Activated CD4-positive, alpha-beta T cell treated with anti-CD3 and anti-CD28 coated beads, Interleukin-2, amount 10 ng/mL, durations not matched to agents 7 days and 5 days (primary cell): ENCODE measurements at regions not wholly inside any gene's neighbourhood (a gene's known extent, or its start where the extent isn't known, plus 50 kb on each side); places are given as distances from the start of the nearest gene placed in this dataset.
"Not testable (repeated sequence)": the region's sequence is repeated elsewhere in the genome, so short reads cannot be mapped to it uniquely, and the experiment has no call there.

Experiments
- CTCF ChIA-PET: fragments of 350-600 bp; sonication (Branson Sonifier 250); formaldehyde crosslinking; loops from one replicate; lab custom pipeline; 2021; ENCODE audit warnings: antibody characterized with exemption; lab: Charles Lee
- POLR2A ChIA-PET: fragments of 350-600 bp; sonication (Branson Sonifier 250); formaldehyde crosslinking; loops from one replicate; lab custom pipeline; 2021; ENCODE audit warnings: antibody characterized with exemption; lab: Charles Lee
- DNase-seq: peaks from one replicate; pipeline ENCODE4 v3.0.0-alpha.2; 2020
- H3K27ac Mint-ChIP-seq: one replicate; pipeline ENCODE4 v1.8.0; 2021; ENCODE audit warnings: mild to moderate bottlenecking, moderate library complexity, mixed read lengths
- H3K27me3 Mint-ChIP-seq: one replicate; pipeline ENCODE4 v1.8.0; 2021; ENCODE audit warnings: mixed read lengths
- H3K36me3 Mint-ChIP-seq: one replicate; pipeline ENCODE4 v1.8.0; 2021; ENCODE audit warnings: low read depth, mixed read lengths
- H3K4me1 Mint-ChIP-seq: one replicate; pipeline ENCODE4 v1.8.0; 2021; ENCODE audit warnings: mixed read lengths
- H3K4me3 Mint-ChIP-seq: one replicate; pipeline ENCODE4 v1.8.0; 2021; ENCODE audit warnings: mild to moderate bottlenecking, moderate library complexity, mixed read lengths
- H3K9me3 Mint-ChIP-seq: one replicate; pipeline ENCODE4 v1.8.0; 2021; ENCODE audit warnings: mixed read lengths

GRCh38 chr14:58985786-58986185, 202.7 kb upstream of the DAAM1 start:
- no peak for DNase-seq
- Mint-ChIP-seq H3K27ac (no peak overlapping the region), H3K4me1 (no peaks in the 10 kb centered on the region), H3K36me3 (no peaks in the 10 kb centered on the region), H3K9me3 (no peaks in the 10 kb centered on the region), H3K27me3 (peaks cover 1% of the 10 kb centered on the region), H3K4me3 (no peak overlapping the region)
- ChIA-PET POLR2A (no interaction called here), CTCF (no interaction called here)

GRCh38 chr14:58987591-58987990, 200.9 kb upstream of the DAAM1 start:
- Mint-ChIP-seq H3K36me3 (no peaks in the 10 kb centered on the region), H3K27ac (no peak overlapping the region), H3K4me3 (no peak overlapping the region), H3K4me1 (no peaks in the 10 kb centered on the region), H3K27me3 (peaks cover 1% of the 10 kb centered on the region), H3K9me3 (no peaks in the 10 kb centered on the region)
- ChIA-PET CTCF (interaction anchor here (0.7 kb wide), 1 partner anchor 419 kb away, joined by 3 read pairs; no protein-coding TSS in a partner anchor), POLR2A (no interaction called here)
- no peak for DNase-seq

GRCh38 chr14:58992935-58993334, 195.5 kb upstream of the DAAM1 start:
- H3K4me3 Mint-ChIP-seq: no peak overlapping the region
- ChIA-PET CTCF (no interaction called here), POLR2A (no interaction called here)
- H3K9me3 Mint-ChIP-seq: no peaks in the 10 kb centered on the region
- H3K27ac Mint-ChIP-seq: no peak overlapping the region
- no peak for DNase-seq
- H3K36me3 Mint-ChIP-seq: no peaks in the 10 kb centered on the region
- H3K4me1 Mint-ChIP-seq: no peaks in the 10 kb centered on the region
- H3K27me3 Mint-ChIP-seq: no peaks in the 10 kb centered on the region

GRCh38 chr14:58994130-58994529, 194.3 kb upstream of the DAAM1 start:
- H3K27ac Mint-ChIP-seq: no peak overlapping the region
- POLR2A ChIA-PET: no interaction called here
- no peak overlapping the region for H3K4me3 Mint-ChIP-seq
- DNase-seq: no peak
- no peaks in the 10 kb centered on the region for H3K9me3 Mint-ChIP-seq
- CTCF ChIA-PET: no interaction called here
- H3K27me3 Mint-ChIP-seq: no peaks in the 10 kb centered on the region
- H3K4me1 Mint-ChIP-seq: no peaks in the 10 kb centered on the region
- H3K36me3 Mint-ChIP-seq: no peaks in the 10 kb centered on the region

GRCh38 chr14:59004012-59004411, 184.5 kb upstream of the DAAM1 start:
- DNase-seq: no peak
- Mint-ChIP-seq H3K4me3 (no peak overlapping the region), H3K4me1 (no peaks in the 10 kb centered on the region), H3K27ac (no peak overlapping the region), H3K27me3 (peaks cover 6% of the 10 kb centered on the region), H3K36me3 (no peaks in the 10 kb centered on the region), H3K9me3 (peaks cover 2% of the 10 kb centered on the region)
- CTCF ChIA-PET: no interaction called here
- POLR2A ChIA-PET: no interaction called here

DNA sequence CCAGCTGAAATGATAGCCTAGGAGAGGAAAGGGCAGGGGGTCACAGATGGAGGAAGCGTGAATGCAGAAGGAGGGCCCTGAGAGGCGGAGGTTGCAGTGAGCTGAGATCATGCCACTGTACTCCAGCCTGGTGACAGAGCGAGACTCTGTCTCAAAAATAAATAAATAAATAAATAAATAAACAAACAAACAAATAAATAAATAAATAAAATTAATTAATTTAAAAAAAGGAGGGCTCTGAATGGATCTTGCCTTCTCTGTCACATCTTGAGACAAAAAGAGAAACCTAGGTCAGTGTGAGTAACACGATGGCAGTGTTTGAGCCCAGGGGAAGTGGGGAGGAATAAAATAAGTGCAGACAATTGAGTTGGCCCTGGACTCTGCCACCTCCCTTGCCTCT, 182.3 kb upstream of the DAAM1 start:
- H3K27ac Mint-ChIP-seq, DNase-seq, H3K36me3 Mint-ChIP-seq: not testable (repeated sequence)

DNA sequence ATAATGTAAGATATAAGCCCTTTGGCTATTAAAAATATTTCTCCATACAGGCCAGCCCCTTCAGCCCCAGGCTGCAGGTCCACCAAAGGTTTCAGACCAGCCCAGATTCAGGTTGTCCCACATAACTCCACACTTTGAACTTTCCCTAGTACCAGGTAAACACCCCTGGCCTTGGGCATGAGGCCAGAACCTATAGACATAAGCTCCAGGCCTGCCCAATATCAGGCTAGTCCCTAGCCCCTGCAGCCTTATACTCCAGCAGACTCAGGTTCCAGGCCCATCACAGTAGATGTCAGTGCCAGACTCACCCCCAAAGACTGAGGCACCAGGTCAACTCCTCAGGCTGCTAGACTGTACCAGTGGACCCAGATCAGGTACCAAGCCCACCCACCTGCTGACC, 178.5 kb upstream of the DAAM1 start:
- ChIA-PET POLR2A (no interaction called here), CTCF (no interaction called here)
- Mint-ChIP-seq H3K36me3 (no peaks in the 10 kb centered on the region), H3K27me3 (peaks cover 3% of the 10 kb centered on the region), H3K4me1 (no peaks in the 10 kb centered on the region), H3K27ac (no peak overlapping the region), H3K4me3 (no peak overlapping the region), H3K9me3 (no peaks in the 10 kb centered on the region)
- DNase-seq: no peak

More for the DNA sequence above, 182.3 kb upstream of the DAAM1 start:
- H3K4me3 Mint-ChIP-seq, H3K27me3 Mint-ChIP-seq, H3K9me3 Mint-ChIP-seq, CTCF ChIA-PET, H3K4me1 Mint-ChIP-seq, POLR2A ChIA-PET: not testable (repeated sequence)

DNA sequence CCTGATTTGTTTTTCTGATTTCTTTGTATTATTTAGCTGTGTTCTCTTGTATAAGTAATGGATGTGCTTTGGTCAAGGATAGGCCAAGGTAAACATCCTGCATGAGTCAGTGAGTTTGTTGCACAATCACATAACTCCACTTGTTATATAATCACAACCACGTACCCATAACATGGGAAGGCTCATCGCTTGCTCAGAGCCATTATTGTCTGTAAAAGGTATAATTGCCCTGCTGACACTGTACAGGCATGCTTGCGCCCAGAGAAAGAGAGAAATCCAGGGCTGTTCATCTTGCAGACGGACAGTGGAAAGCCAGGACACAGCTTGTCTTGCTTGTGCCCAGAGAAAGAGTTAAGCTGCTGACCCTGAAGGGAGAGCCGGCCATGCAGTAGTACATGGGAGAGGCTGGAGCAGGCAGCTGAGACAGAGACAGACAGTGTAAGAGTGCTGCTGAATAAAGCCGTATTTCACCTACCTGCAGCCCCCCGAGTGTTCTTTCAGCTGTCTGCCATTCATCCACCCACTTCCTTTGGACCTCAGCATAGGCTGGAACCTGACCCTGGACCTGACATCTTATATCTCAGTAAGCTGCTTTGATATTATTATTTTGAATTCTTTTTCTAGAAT, 174.7 kb upstream of the DAAM1 start:
- DNase-seq: no peak
- H3K9me3 Mint-ChIP-seq: no peaks in the 10 kb centered on the region
- no peak overlapping the region for H3K4me3 Mint-ChIP-seq
- POLR2A ChIA-PET: no interaction called here
- H3K27me3 Mint-ChIP-seq: peaks cover 4% of the 10 kb centered on the region
- CTCF ChIA-PET: no interaction called here
- no peaks in the 10 kb centered on the region for H3K36me3 Mint-ChIP-seq
- H3K4me1 Mint-ChIP-seq: no peaks in the 10 kb centered on the region
- no peak overlapping the region for H3K27ac Mint-ChIP-seq

DNA sequence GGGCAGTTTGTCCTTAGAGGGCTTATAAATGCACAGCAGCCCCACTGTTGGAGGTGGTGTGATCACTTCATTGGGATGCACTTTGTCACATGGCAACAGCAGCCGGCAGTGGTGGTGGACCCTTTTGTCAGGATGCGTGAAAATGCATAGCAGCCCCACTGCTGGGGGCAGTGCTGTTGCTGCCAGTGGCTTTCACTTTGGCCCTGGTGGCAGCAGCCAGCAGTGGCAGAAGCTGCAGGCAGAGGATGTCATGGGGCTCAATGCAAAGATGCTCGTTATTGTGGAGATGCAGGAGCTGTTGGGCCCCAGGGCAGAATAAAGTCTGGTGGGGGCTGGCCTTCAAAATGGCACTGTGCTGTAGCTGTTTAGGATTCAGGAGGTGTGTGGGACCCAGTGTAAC, 173.0 kb upstream of the DAAM1 start:
- POLR2A ChIA-PET: interaction anchor here (0.6 kb wide), 1 partner anchor 680 kb away, joined by 5 read pairs; no protein-coding TSS in a partner anchor
- H3K4me1 Mint-ChIP-seq: no peaks in the 10 kb centered on the region
- no peak overlapping the region for H3K27ac Mint-ChIP-seq

DNA sequence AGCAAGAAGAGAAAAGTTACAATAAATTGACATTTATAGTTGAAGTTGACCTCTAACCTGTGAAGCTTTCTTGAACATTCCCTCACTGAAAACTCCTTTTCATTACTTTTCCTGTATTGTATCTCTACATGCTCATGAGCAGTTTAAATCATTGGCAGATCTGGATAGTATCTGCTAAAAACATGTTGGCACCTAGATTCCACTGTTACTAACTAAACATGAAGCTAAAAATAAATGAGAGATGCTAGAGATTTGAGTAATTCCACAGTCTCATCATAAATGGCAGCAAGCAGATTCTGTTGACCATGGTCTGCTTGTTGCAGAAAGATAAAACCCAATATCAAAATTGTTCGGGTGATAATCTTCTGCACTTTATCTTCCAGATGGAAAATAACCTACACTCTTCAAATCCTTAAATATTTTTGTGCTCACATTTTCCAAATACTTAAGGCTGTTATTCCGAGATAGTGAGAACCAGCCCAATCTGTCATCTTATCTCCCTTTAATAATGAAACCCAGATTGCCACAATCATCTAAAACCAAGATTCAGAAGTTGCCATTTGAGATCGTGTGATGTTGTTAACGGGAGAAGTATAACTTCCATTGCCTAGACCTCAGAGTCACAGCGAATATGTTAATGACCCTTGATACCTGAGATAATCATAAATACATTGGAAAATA, 171.0 kb upstream of the DAAM1 start:
- no peaks in the 10 kb centered on the region for H3K9me3 Mint-ChIP-seq
- H3K4me3 Mint-ChIP-seq: no peak overlapping the region
- CTCF ChIA-PET: no interaction called here
- POLR2A ChIA-PET: no interaction called here
- no peak overlapping the region for H3K27ac Mint-ChIP-seq
- H3K36me3 Mint-ChIP-seq: no peaks in the 10 kb centered on the region
- DNase-seq: no peak
- peaks cover 6% of the 10 kb centered on the region for H3K27me3 Mint-ChIP-seq
- no peaks in the 10 kb centered on the region for H3K4me1 Mint-ChIP-seq

More for the DNA sequence above, 173.0 kb upstream of the DAAM1 start:
- H3K27me3 Mint-ChIP-seq: peaks cover 4% of the 10 kb centered on the region
- DNase-seq: no peak
- CTCF ChIA-PET: no interaction called here
- no peaks in the 10 kb centered on the region for H3K9me3 Mint-ChIP-seq
- H3K36me3 Mint-ChIP-seq: no peaks in the 10 kb centered on the region
- H3K4me3 Mint-ChIP-seq: no peak overlapping the region

DNA sequence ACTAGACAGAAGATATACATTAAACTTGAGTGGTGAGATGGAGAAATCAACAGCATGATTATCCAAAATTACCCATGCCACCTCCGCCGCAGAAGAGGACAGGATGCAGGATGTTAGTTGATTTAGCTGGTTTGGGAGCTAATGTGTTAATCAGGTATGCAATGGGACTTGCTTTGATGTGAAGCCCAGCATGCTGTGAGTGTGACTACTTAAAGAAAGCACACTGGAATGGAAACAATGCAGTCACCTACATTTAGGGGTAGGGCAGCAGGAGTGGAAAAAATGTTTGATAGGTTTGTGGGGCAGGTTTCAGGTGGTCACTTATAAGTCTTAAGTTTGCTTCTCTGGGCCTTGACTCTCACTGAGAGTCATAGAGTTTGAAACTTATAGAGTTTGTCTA, 170.0 kb upstream of the DAAM1 start:
- H3K27ac Mint-ChIP-seq: no peak overlapping the region
- H3K36me3 Mint-ChIP-seq: no peaks in the 10 kb centered on the region
- no peaks in the 10 kb centered on the region for H3K9me3 Mint-ChIP-seq
- H3K27me3 Mint-ChIP-seq: peaks cover 7% of the 10 kb centered on the region
- no peaks in the 10 kb centered on the region for H3K4me1 Mint-ChIP-seq
- POLR2A ChIA-PET: no interaction called here
- no peak overlapping the region for H3K4me3 Mint-ChIP-seq
- CTCF ChIA-PET: no interaction called here
- DNase-seq: no peak

DNA sequence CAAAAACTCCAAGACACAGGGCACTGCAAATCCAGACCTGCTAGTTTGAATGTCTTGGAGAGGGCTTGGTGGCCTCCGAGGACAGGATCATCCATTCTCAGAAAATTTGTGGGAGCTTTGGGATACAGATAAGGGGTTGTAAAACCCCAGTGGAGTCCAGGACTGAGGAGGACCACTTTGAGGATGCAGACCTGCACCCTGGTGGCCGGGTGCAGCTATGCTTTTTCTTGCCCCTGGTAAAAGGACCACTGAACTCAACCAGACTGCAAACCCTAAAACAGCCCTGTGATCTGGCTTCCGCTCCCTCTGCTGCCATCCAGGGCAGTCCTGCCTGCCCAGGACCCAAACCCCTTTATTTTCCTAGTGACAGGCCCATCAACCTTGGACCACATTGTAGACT, 169.5 kb upstream of the DAAM1 start:
- ChIA-PET POLR2A (no interaction called here), CTCF (no interaction called here)
- no peak for DNase-seq
- Mint-ChIP-seq H3K36me3 (no peaks in the 10 kb centered on the region), H3K27ac (no peak overlapping the region), H3K27me3 (peaks cover 7% of the 10 kb centered on the region), H3K9me3 (no peaks in the 10 kb centered on the region), H3K4me3 (no peak overlapping the region), H3K4me1 (no peaks in the 10 kb centered on the region)

- H3K4me1 Mint-ChIP-seq: no peaks in the 10 kb centered on the region
- H3K4me3 Mint-ChIP-seq: no peak overlapping the region
- H3K9me3 Mint-ChIP-seq: no peaks in the 10 kb centered on the region
- CTCF ChIA-PET: no interaction called here
- H3K27me3 Mint-ChIP-seq: peaks cover 13% of the 10 kb centered on the region
- DNase-seq: no peak
- POLR2A ChIA-PET: no interaction called here
- no peak overlapping the region for H3K27ac Mint-ChIP-seq
- no peaks in the 10 kb centered on the region for H3K36me3 Mint-ChIP-seq
Observed at GRCh38 chr14:59020382-59020781, 168.1 kb upstream of the DAAM1 start.

DNA sequence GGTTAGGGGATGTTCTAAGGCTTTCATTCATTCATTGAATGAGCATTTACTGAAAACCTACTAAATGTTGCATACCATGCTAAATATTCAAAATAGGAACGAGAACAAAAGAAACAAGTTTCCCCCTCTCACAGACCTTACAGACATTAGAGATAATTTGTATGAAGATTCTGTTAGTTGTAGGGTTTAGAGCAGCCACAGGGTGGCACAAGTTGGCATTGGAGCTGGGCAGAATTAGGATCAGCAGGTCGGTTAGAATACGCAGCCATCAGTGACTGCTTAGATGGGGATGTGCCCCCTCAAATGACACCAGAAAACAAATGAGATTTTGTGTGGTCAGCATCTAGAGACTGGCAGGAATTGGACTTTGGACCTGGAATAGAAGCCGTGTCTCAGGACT, 166.3 kb upstream of the DAAM1 start:
- Mint-ChIP-seq H3K27ac (no peak overlapping the region), H3K27me3 (peaks cover 16% of the 10 kb centered on the region), H3K9me3 (no peaks in the 10 kb centered on the region), H3K4me1 (no peaks in the 10 kb centered on the region), H3K36me3 (no peaks in the 10 kb centered on the region), H3K4me3 (no peak overlapping the region)
- DNase-seq: no peak
- CTCF ChIA-PET: no interaction called here
- POLR2A ChIA-PET: no interaction called here
